Right cardiac atrium (tissue), 5 donors: ENCODE measurements at regions not wholly inside any gene's neighbourhood (a gene's known extent, or its start where the extent isn't known, plus 50 kb on each side); places are given as distances from the start of the nearest gene placed in this dataset.

Experiments used
- ATAC-seq, 2 donors: fragments of 200-7000 bp; cut with Tn5 transposase; one replicate each; pipeline versions ENCODE4 v1.8.0 to v1.9.1; 2020; ENCODE audit warnings: moderate library complexity in 2 of 2, mild to moderate bottlenecking in 1 of 2
- DNase-seq, 3 donors: peaks; one replicate each; pipeline ENCODE4 v3.0.0-alpha.2; 2020
- H3K27ac ChIP-seq: one replicate; pipeline ENCODE4 v1.5.1; 2013; ENCODE audit warnings: mild to moderate bottlenecking, low read length, control low read depth, moderate library complexity
- H3K27me3 ChIP-seq: one replicate; pipeline ENCODE4 v1.6.1; 2013; ENCODE audit not compliant: control insufficient read depth, insufficient read depth
- H3K4me1 ChIP-seq: one replicate; pipeline ENCODE4 v1.6.1; 2013; ENCODE audit warnings: low read length; ENCODE audit not compliant: control insufficient read depth, insufficient read depth
- H3K4me3 ChIP-seq: one replicate; pipeline ENCODE4 v1.5.1; 2013; ENCODE audit warnings: low read length, control low read depth
- H3K9me3 ChIP-seq: one replicate; pipeline ENCODE4 v1.6.1; 2013; ENCODE audit warnings: low read length; ENCODE audit not compliant: control insufficient read depth
- WGBS: extraction: QIAGEN DNeasy Blood & Tissue Kit; methylation state at CpG from one replicate; pipeline ENCODE4 v1.1.7; 2013; 5-methylcytosine and 5-hydroxymethylcytosine counted together
- intact Hi-C, 4 donors: fragments of 100-400 bp; cut with DNase I; formaldehyde crosslinking; loops; one replicate each; pipeline versions ENCODE4 v1.11.0 to v1.14.0; 2022 to 2023
- donor health status: healthy with polysubstance abuse.
- donor health status: DM: no; HTN: yes; CAD: no.
- donor health status: DM: no; HTN: no; CAD: no.
- donor health status: DM: no; HTN: yes; CAD: no; lungs with severe emphysema.
- donor health status: DM: yes; HTN: yes; CAD: no.

DNA sequence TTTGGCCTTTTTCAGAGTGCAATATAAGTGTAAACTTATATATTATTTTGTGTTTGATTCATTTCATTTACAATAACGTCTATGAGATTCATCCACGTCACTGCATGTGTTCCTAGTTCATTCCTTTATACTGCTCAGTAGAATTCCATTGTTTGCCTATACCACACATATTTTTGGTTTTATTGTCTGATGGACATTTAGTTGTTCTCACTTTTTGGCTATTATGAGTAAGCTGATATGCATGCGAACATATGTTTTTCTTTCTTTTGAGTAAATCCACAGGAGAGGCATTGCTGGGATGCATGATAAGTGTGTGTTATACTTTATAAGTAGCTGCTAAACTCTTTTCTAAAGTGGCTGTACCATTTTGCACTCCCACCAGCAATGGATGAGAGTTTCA, 314.8 kb upstream of the HS6ST1 start:
- ATAC-seq (no peak), DNase-seq (no peak)
- Histone ChIP-seq H3K27ac (no peak overlapping the region), H3K4me3 (no peak overlapping the region), H3K27me3 (no peaks in the 10 kb centered on the region), H3K4me1 (no peaks in the 10 kb centered on the region), H3K9me3 (no peaks in the 10 kb centered on the region)
- WGBS = 81% methylated on average over 3 of the region's 3 CpGs
- intact Hi-C loops = no loop called here

GRCh38 chr2:128635361-128635900, 316.8 kb upstream of the HS6ST1 start:
- Histone ChIP-seq H3K27ac (no peak overlapping the region), H3K9me3 (no peaks in the 10 kb centered on the region), H3K4me1 (no peaks in the 10 kb centered on the region), H3K27me3 (no peaks in the 10 kb centered on the region), H3K4me3 (no peak overlapping the region)
- DNase-seq (no peak), ATAC-seq (no peak)
- intact Hi-C loops = no loop called here
- WGBS = 80% methylated on average over 8 of the region's 8 CpGs

GRCh38 chr2:128636802-128637147, 318.1 kb upstream of the HS6ST1 start:
- ATAC-seq = peak in 1 of 2 donors; percentile 36
- WGBS = 67% methylated on average over 5 of the region's 5 CpGs
- DNase-seq = no peak

DNA sequence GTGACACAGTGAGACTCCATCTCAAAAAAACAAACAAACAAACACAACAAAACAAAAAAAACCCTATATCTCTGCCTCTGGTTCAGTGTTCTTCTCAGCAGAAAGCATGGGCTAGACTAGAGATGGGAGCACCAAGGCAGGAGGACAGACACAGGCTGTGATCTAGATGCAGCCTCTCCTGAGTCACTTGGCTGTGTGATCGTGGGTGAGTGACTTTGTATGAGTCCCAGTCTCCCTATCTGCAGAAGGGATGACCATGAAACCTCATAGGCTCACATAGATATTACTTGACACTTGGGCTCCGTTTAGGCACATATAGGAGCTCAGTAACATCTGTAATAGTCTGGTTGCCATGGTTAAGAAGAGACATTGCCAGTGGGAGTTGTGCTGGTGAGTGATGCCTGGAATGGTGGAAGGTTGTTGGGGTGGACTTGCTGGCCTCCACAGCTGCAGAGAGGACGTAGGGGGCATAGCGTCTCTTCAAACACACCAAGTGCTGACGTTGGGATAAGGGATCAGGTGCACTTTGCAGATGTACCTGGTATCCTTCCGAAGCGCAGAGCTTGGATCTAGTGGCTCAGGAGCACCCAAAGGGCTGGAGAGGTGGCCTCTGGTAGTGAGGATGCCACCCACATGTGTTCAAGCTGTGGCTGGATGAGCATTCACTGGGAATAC, 318.9 kb upstream of the HS6ST1 start:
- no peaks in the 10 kb centered on the region for H3K9me3 ChIP-seq
- no peak overlapping the region for H3K4me3 ChIP-seq
- no peaks in the 10 kb centered on the region for H3K4me1 ChIP-seq
- no peak for ATAC-seq
- H3K27ac ChIP-seq = no peak overlapping the region
- intact Hi-C loops = no loop called here
- DNase-seq = no peak
- 89% methylated on average over 7 of the region's 7 CpGs for WGBS
- H3K27me3 ChIP-seq = no peaks in the 10 kb centered on the region

More at GRCh38 chr2:128636802-128637147, 318.1 kb upstream of the HS6ST1 start:
- Histone ChIP-seq H3K27me3 (no peaks in the 10 kb centered on the region), H3K4me1 (no peaks in the 10 kb centered on the region), H3K4me3 (no peak overlapping the region), H3K9me3 (no peaks in the 10 kb centered on the region), H3K27ac (no peak overlapping the region)
- intact Hi-C loops = no loop called here

DNA sequence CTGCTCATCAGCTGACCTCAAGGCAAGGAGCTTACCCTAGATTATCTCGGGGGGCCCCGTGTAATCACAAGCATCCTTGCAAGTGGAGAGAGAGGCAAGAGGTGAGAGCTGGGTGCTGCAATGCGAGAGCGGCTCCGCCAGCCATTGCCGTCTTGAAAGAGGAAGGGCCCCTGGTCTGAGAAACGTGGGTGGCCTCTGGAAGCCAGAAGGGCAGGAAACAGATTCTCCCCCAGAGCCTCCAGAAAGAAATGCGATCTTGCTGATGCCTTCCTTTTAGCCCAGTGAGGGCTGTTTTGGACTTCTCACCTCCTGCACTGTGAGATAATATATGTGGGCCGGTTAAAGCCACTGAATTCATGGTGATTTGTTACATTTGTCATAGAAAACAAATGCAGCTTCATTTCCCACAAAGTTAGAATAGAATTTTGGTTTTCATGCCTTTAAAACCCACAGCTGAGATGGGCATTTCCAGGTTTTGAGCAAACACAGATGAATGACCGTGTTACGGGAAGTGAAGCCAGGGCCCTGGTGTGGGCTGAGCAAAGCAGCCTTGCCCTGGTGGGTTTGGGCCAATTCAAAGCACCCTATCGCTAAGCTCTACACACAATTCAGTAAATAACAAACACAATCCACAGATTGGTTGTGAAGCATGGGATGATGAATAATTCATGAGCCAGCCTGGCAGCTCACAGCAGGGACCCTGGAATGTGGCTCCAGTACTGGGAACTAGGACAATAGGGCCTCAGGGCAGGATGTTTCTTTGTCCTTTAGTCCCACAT, 319.9 kb upstream of the HS6ST1 start:
- H3K4me1 ChIP-seq = no peaks in the 10 kb centered on the region
- no peak overlapping the region for H3K27ac ChIP-seq
- no peak overlapping the region for H3K4me3 ChIP-seq
- H3K9me3 ChIP-seq = no peaks in the 10 kb centered on the region
- DNase-seq (no peak), ATAC-seq (no peak)
- intact Hi-C loops = no loop called here
- H3K27me3 ChIP-seq = no peaks in the 10 kb centered on the region
- WGBS = 65% methylated on average over 12 of the region's 12 CpGs

DNA sequence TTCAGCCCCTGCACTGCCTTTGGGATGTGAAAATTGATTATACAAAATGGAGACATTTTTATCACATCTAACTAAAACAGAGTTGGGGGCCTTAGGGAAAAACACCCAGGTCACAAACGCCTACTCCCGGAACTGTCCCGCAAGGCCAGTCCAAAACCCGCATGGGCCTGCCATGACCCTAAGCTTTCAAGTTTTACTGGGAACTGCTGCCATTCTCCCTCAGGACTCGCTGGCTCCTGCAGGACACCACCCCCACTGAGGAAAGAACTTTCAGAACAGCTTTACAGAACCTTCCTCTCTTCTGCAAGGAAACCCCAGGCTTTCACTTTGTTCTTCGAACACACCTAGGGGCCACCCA, 320.4 kb upstream of the HS6ST1 start:
- Histone ChIP-seq H3K27me3 (no peaks in the 10 kb centered on the region), H3K27ac (no peak overlapping the region), H3K4me1 (no peaks in the 10 kb centered on the region), H3K9me3 (no peaks in the 10 kb centered on the region), H3K4me3 (no peak overlapping the region)
- intact Hi-C loops = no loop called here
- ATAC-seq (no peak), DNase-seq (no peak)
- 89% methylated on average over 6 of the region's 6 CpGs for WGBS

DNA sequence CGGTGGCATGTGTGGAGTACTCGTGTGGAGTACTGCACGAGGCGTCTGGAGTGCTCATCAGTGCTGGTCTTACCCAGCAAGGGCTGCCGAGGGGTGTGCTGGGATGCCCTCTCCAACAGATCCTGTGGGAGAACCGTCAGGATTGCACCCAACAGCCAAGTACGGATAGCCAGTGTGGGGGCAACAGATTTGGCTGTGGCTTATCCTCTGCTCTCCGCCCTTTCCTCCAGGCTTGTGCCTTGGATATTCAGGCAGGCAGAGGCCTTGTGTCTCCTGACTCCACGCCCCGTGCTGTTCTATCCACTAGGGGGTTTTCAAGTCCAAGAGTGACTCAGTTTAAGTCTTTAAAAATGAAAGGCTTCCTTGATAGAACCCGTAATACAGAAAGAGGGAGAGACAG, 321.0 kb upstream of the HS6ST1 start:
- intact Hi-C loops = loop anchor here in 1 of 4 donors (5.0 kb wide), 1 partner anchor 443 kb away; no protein-coding TSS in a partner anchor
- no peak overlapping the region for H3K4me3 ChIP-seq
- DNase-seq (no peak), ATAC-seq (peak; percentile 28 to 31)
- H3K27me3 ChIP-seq = no peaks in the 10 kb centered on the region
- H3K27ac ChIP-seq = no peak overlapping the region
- WGBS = 80% methylated on average over 11 of the region's 11 CpGs
- no peaks in the 10 kb centered on the region for H3K9me3 ChIP-seq
- no peaks in the 10 kb centered on the region for H3K4me1 ChIP-seq

- ATAC-seq (no peak), DNase-seq (no peak)
- WGBS = 91% methylated on average over 4 of the region's 4 CpGs
- intact Hi-C loops = loop anchor here in 1 of 4 donors (5.0 kb wide), 1 partner anchor 442 kb away; no protein-coding TSS in a partner anchor
- H3K27me3 ChIP-seq = no peaks in the 10 kb centered on the region
- no peaks in the 10 kb centered on the region for H3K9me3 ChIP-seq
- H3K4me3 ChIP-seq = no peak overlapping the region
- H3K27ac ChIP-seq = no peak overlapping the region
- H3K4me1 ChIP-seq = no peaks in the 10 kb centered on the region
Measured at GRCh38 chr2:128640166-128640844, 321.6 kb upstream of the HS6ST1 start.

DNA sequence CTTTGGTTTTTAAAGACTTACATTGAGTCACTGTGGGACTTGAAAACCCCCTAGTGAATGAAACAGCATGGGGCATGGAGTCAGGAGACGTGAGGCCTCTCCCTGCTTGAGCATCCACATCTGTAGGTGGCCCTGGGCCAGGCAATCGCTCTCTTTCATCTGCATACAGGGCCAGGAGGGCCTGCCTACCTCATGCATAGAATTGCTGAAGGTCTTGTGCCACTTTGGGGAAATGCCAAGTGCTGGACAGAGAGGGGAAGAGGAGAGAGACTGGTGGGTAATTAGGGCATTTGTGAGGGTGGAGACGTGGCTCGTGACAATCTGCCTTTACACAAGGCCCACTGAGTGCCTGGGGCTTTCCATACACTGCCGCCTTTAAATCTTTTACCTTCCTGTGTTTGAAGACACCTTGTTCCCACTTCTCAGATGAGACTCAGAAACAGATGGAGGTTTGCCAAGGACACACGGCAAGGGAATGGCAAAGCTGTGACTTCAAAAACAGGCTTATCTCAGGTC, 322.2 kb upstream of the HS6ST1 start:
- no peak for DNase-seq
- Histone ChIP-seq H3K9me3 (no peaks in the 10 kb centered on the region), H3K27me3 (no peaks in the 10 kb centered on the region), H3K4me1 (no peaks in the 10 kb centered on the region), H3K27ac (no peak overlapping the region), H3K4me3 (no peak overlapping the region)
- intact Hi-C loops = loop anchor here in 1 of 4 donors (5.0 kb wide), 1 partner anchor 441 kb away; no protein-coding TSS in a partner anchor
- 87% methylated on average over 6 of the region's 6 CpGs for WGBS
- no peak for ATAC-seq

GRCh38 chr2:128641421-128642080, 322.9 kb upstream of the HS6ST1 start:
- no peak for ATAC-seq
- intact Hi-C loops = loop anchor here in 1 of 4 donors (5.0 kb wide), 1 partner anchor 441 kb away; no protein-coding TSS in a partner anchor
- Histone ChIP-seq H3K9me3 (no peaks in the 10 kb centered on the region), H3K27me3 (no peaks in the 10 kb centered on the region), H3K4me1 (no peaks in the 10 kb centered on the region), H3K27ac (no peak overlapping the region), H3K4me3 (no peak overlapping the region)
- WGBS = 88% methylated on average over 11 of the region's 11 CpGs
- DNase-seq = no peak
